ENCODE measurements at regions not wholly inside any gene's neighbourhood (a gene's known extent, or its start where the extent isn't known, plus 50 kb on each side); places are given as distances from the start of the nearest gene placed in this dataset.
A peak's percentile ranks its signal among the peaks of the same experiment; 100 is the strongest.

- TF ChIP-seq, protein P1, sequence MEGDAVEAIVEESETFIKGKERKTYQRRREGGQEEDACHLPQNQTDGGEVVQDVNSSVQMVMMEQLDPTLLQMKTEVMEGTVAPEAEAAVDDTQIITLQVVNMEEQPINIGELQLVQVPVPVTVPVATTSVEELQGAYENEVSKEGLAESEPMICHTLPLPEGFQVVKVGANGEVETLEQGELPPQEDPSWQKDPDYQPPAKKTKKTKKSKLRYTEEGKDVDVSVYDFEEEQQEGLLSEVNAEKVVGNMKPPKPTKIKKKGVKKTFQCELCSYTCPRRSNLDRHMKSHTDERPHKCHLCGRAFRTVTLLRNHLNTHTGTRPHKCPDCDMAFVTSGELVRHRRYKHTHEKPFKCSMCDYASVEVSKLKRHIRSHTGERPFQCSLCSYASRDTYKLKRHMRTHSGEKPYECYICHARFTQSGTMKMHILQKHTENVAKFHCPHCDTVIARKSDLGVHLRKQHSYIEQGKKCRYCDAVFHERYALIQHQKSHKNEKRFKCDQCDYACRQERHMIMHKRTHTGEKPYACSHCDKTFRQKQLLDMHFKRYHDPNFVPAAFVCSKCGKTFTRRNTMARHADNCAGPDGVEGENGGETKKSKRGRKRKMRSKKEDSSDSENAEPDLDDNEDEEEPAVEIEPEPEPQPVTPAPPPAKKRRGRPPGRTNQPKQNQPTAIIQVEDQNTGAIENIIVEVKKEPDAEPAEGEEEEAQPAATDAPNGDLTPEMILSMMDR (IDR thresholded peaks at IDR 0.05; ENCODE audit: low read depth, low read length) = no peak
- DNase-seq = peak; percentile 33
These were observed 83.5 kb upstream of the THY1 start for GRCh38 chr11:119506436-119506835.

DNA sequence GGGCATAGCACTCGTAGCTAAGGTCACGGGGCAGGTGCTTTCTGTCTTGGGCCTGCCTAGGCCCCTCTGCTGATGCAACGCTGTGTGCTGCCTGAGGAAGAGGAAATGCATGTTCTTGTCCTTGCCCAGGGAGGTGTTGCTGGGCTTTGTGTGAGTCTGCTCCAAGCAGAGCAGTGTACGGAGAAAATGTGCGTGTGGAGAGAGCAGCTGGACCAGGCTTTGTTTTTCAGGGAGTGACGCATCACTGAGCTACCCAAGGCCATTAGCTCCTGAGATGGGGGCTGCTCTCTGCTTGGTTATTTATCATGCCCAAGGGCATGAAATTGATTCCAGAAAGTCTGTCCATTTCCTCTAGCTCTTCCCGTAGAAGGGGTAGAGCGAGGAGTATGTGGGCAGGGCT lies 82.9 kb upstream of the THY1 start:
- H3K4me3 ChIP-seq (ENCODE audit: low read depth, low read length) = no peak overlapping the region; the same call in 1 of the 2 replicates
- peaks cover 31% of the 10 kb centered on the region for H3K4me1 ChIP-seq
- H3K27me3 ChIP-seq = no peaks in the 10 kb centered on the region
- H3K9me3 ChIP-seq = no peaks in the 10 kb centered on the region
- TF ChIP-seq, protein P1 (IDR thresholded peaks at IDR 0.05; ENCODE audit: low read depth, low read length) = no peak
- no peaks in the 10 kb centered on the region for H3K36me3 ChIP-seq
- peak; percentile 77 for DNase-seq

More at GRCh38 chr11:119506436-119506835, 83.5 kb upstream of the THY1 start:
- Histone ChIP-seq H3K4me3 (ENCODE audit: low read depth, low read length) (peak overlapping the region; percentile 14; the same call in 1 of the 2 replicates), H3K4me1 (peaks cover 36% of the 10 kb centered on the region), H3K9me3 (no peaks in the 10 kb centered on the region), H3K27me3 (no peaks in the 10 kb centered on the region), H3K36me3 (no peaks in the 10 kb centered on the region)

- H3K4me3 ChIP-seq (ENCODE audit: low read depth, low read length) = no peak overlapping the region
- no peak for DNase-seq
- TF ChIP-seq, protein P1 (IDR thresholded peaks at IDR 0.05; ENCODE audit: low read depth, low read length) = no peak
- no peaks in the 10 kb centered on the region for H3K36me3 ChIP-seq
- H3K27me3 ChIP-seq = no peaks in the 10 kb centered on the region
- H3K9me3 ChIP-seq = no peaks in the 10 kb centered on the region
- H3K4me1 ChIP-seq = peaks cover 23% of the 10 kb centered on the region
These were observed 82.1 kb upstream of the THY1 start for GRCh38 chr11:119505071-119505470.

DNA sequence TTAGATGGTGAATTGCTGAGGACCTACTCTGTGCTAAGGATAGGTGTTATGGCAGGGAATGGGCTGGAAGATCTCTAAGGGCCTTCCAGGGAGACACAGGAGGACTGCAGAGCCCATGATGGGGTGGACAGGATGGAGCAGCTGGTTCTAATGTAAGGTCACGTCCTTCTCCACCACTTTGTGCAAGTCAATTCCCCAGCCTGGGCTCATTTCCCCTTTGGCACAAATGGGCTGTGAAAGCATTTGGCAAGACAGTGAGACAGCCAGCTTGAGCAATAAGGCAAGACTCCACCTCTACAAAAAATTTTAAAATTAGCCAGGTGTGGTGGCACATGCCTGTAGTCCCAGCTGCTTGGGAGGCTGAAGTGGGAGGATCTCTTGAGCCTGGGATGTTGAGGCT lies 81.4 kb upstream of the THY1 start:
- Histone ChIP-seq H3K27me3 (no peaks in the 10 kb centered on the region), H3K4me1 (peaks cover 16% of the 10 kb centered on the region), H3K4me3 (ENCODE audit: low read depth, low read length) (no peak overlapping the region), H3K36me3 (no peaks in the 10 kb centered on the region), H3K9me3 (no peaks in the 10 kb centered on the region)
- TF ChIP-seq, protein P1 (IDR thresholded peaks at IDR 0.05; ENCODE audit: low read depth, low read length) = no peak
- no peak for DNase-seq

- no peaks in the 10 kb centered on the region for H3K36me3 ChIP-seq
- no peaks in the 10 kb centered on the region for H3K9me3 ChIP-seq
- no peak for DNase-seq
- no peaks in the 10 kb centered on the region for H3K27me3 ChIP-seq
- TF ChIP-seq, protein P1 (IDR thresholded peaks at IDR 0.05; ENCODE audit: low read depth, low read length) = no peak
- H3K4me3 ChIP-seq (ENCODE audit: low read depth, low read length) = no peak overlapping the region
- peaks cover 16% of the 10 kb centered on the region for H3K4me1 ChIP-seq
These were observed 78.9 kb upstream of the THY1 start for GRCh38 chr11:119501777-119502405.

- DNase-seq = no peak
- no peaks in the 10 kb centered on the region for H3K9me3 ChIP-seq
- H3K4me3 ChIP-seq (ENCODE audit: low read depth, low read length) = no peak overlapping the region
- no peaks in the 10 kb centered on the region for H3K27me3 ChIP-seq
- no peaks in the 10 kb centered on the region for H3K36me3 ChIP-seq
- H3K4me1 ChIP-seq = no peaks in the 10 kb centered on the region
- TF ChIP-seq, protein P1 (IDR thresholded peaks at IDR 0.05; ENCODE audit: low read depth, low read length) = no peak
These were observed 74.7 kb upstream of the THY1 start for GRCh38 chr11:119497717-119498116.

Measured in BE2C (cell line).